Neural crest cell (in vitro differentiated cells): ENCODE measurements at regions not wholly inside any gene's neighbourhood (a gene's known extent, or its start where the extent isn't known, plus 50 kb on each side); places are given as distances from the start of the nearest gene placed in this dataset.
"Not testable (repeated sequence)": the region's sequence is repeated elsewhere in the genome, so short reads cannot be mapped to it uniquely, and the experiment has no call there.

ENCODE experiments used
- DNase-seq: peaks from one replicate; pipeline ENCODE4 v3.0.0; 2021; ENCODE audit warnings: low read depth, mixed read lengths, low spot score
- H3K27ac Mint-ChIP-seq: one replicate; pipeline ENCODE4 v1.8.0; 2021; ENCODE audit warnings: mild to moderate bottlenecking, mixed read lengths; ENCODE audit not compliant: unreplicated experiment
- H3K27me3 Mint-ChIP-seq: 2 replicates; pipeline ENCODE4 v1.8.0; 2021; ENCODE audit warnings: low read depth, mild to moderate bottlenecking, mixed read lengths
- H3K36me3 Mint-ChIP-seq: 2 replicates; pipeline ENCODE4 v1.8.0; 2021; ENCODE audit warnings: low read depth, mild to moderate bottlenecking, mixed read lengths
- H3K4me1 Mint-ChIP-seq: 2 replicates; pipeline ENCODE4 v1.8.0; 2021; ENCODE audit warnings: mixed read lengths
- H3K4me3 Mint-ChIP-seq: one replicate; pipeline ENCODE4 v1.8.0; 2021; ENCODE audit warnings: mild to moderate bottlenecking, mixed read lengths
- H3K9me3 Mint-ChIP-seq: 2 replicates; pipeline ENCODE4 v1.8.0; 2021; ENCODE audit warnings: mixed read lengths
- CTCF ChIP-seq: fragments of 200-600 bp; sonication (generic); conservative IDR thresholded peaks from 2 replicates; pipeline ENCODE4 v1.5.0; 2021; ENCODE audit warnings: antibody characterized with exemption, mild to moderate bottlenecking

- TF ChIP-seq CTCF = no peak
- peaks cover 8% of the 10 kb centered on the region for H3K27me3 Mint-ChIP-seq
- no peak overlapping the region for H3K27ac Mint-ChIP-seq
- no peak overlapping the region for H3K4me3 Mint-ChIP-seq
- DNase-seq = no peak
- H3K4me1 Mint-ChIP-seq = peaks cover 20% of the 10 kb centered on the region
- peaks cover 8% of the 10 kb centered on the region for H3K36me3 Mint-ChIP-seq
- H3K9me3 Mint-ChIP-seq = peaks cover 20% of the 10 kb centered on the region
Measured at GRCh38 chr1:232127190-232127589, 500.6 kb downstream of the DISC1 start.

- Mint-ChIP-seq H3K4me1 (peaks cover 20% of the 10 kb centered on the region), H3K27ac (no peak overlapping the region), H3K36me3 (peaks cover 6% of the 10 kb centered on the region), H3K9me3 (peaks cover 11% of the 10 kb centered on the region), H3K4me3 (no peak overlapping the region), H3K27me3 (peaks cover 29% of the 10 kb centered on the region)
- no peak for TF ChIP-seq CTCF
- DNase-seq = no peak
Measured at GRCh38 chr1:232123775-232124659, 497.4 kb downstream of the DISC1 start.

GRCh38 chr1:232117903-232118302 lies 491.3 kb downstream of the DISC1 start:
- H3K4me1 Mint-ChIP-seq, H3K36me3 Mint-ChIP-seq, H3K9me3 Mint-ChIP-seq, DNase-seq, H3K27ac Mint-ChIP-seq, H3K4me3 Mint-ChIP-seq: not testable (repeated sequence)
- H3K27me3 Mint-ChIP-seq = peaks cover 35% of the 10 kb centered on the region

DNA sequence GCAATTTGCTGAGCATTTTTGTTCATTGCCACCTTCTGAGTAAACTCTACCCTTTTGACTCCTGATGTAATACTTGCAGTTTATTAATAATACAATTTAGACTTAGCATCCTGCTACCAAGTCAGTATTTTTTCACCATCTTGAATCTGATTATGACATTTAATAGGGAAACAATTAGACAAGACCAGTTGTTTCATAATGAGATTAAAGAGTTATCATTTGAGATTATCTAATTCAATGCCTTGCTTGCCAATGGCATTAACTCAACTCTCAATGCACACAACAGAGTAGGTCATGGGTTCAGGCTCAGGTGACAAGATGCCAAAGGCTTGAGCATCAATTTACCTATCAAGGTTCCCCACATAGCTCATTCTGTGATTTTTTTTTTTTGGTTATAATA lies 488.4 kb downstream of the DISC1 start:
- TF ChIP-seq CTCF = no peak
- Mint-ChIP-seq H3K27me3 (peaks cover 20% of the 10 kb centered on the region), H3K9me3 (peaks cover 4% of the 10 kb centered on the region), H3K4me1 (peaks cover 15% of the 10 kb centered on the region), H3K36me3 (peaks cover 4% of the 10 kb centered on the region), H3K4me3 (no peak overlapping the region), H3K27ac (no peak overlapping the region)
- DNase-seq = no peak

DNA sequence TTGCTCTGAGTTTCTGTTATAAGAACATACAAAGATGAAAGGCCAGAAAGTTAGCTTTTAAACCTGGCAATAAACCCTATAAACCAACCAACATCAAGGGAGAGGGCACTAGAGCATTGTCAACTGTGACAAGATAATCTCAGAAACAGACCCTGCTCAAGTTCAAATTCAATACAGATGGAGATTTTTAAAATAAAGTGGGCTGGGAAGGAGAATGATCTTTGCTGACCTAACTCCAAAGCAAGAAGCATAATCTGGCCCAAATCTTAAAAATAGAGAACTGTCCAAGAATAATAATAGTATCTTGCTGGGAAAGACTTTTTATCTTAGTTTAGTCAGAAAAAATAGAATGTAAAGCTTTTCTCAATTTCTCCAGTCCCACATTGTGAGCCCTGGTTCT lies 485.5 kb downstream of the DISC1 start:
- Mint-ChIP-seq H3K27ac (no peak overlapping the region), H3K36me3 (no peaks in the 10 kb centered on the region), H3K4me1 (peaks cover 17% of the 10 kb centered on the region), H3K27me3 (no peaks in the 10 kb centered on the region), H3K4me3 (no peak overlapping the region), H3K9me3 (no peaks in the 10 kb centered on the region)
- TF ChIP-seq CTCF = no peak
- DNase-seq = no peak

DNA sequence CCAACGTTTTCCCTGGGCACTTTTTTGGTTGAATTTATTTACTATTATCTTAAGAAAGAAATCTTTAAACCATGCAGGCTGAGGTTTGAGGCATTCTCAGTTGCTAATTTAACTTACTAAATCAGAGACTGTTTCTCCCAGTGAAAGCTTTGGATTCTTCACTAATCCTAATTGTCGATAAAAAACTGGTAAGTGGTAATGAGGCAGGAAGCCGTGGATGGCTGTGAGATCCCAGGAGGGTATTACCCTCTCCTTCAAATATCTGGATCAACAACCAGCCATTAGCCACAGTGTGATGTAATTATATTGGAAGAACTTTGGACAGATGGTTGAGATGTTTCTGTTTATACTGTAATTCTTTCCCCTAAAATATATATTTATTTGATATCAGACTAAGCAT lies 485.0 kb downstream of the DISC1 start:
- Mint-ChIP-seq H3K36me3 (no peaks in the 10 kb centered on the region), H3K27ac (no peak overlapping the region), H3K4me1 (peaks cover 17% of the 10 kb centered on the region), H3K4me3 (no peak overlapping the region), H3K9me3 (no peaks in the 10 kb centered on the region), H3K27me3 (no peaks in the 10 kb centered on the region)
- DNase-seq = no peak
- TF ChIP-seq CTCF = no peak
